ENCODE measurements at regions not wholly inside any gene's neighbourhood (a gene's known extent, or its start where the extent isn't known, plus 50 kb on each side); places are given as distances from the start of the nearest gene placed in this dataset.
A peak's percentile ranks its signal among the peaks of the same experiment; 100 is the strongest.

- H3K9me3 ChIP-seq = no peaks in the 10 kb centered on the region
- no peaks in the 10 kb centered on the region for H3K36me3 ChIP-seq
- DNase-seq = no peak
- no peaks in the 10 kb centered on the region for H3K27me3 ChIP-seq
- peaks cover 0 to 14% (median 2%) of the 10 kb centered on the region in 4 donors for H3K4me1 ChIP-seq
- H3K27ac ChIP-seq = peak overlapping the region; percentile 41 to 50
- TF ChIP-seq CTCF (IDR thresholded peaks at IDR 0.05) = no peak
- intact Hi-C loops (cut with DNase I; ENCODE audit: low total_unique reads) = no loop called here
- no peak overlapping the region for H3K4me3 ChIP-seq
These were observed 60.2 kb upstream of the STXBP6 start for GRCh38 chr14:25110106-25110505.

GRCh38 chr14:25108959-25109358, 59.0 kb upstream of the STXBP6 start:
- no peak overlapping the region for H3K4me3 ChIP-seq
- no peak for TF ChIP-seq CTCF (IDR thresholded peaks at IDR 0.05)
- peaks cover 0 to 14% (median 2%) of the 10 kb centered on the region in 4 donors for H3K4me1 ChIP-seq
- intact Hi-C loops (cut with DNase I; ENCODE audit: low total_unique reads) = no loop called here
- no peaks in the 10 kb centered on the region for H3K36me3 ChIP-seq
- no peaks in the 10 kb centered on the region for H3K27me3 ChIP-seq
- H3K9me3 ChIP-seq = no peaks in the 10 kb centered on the region
- no peak overlapping the region for H3K27ac ChIP-seq
- DNase-seq = no peak

GRCh38 chr14:25108291-25108690, 58.3 kb upstream of the STXBP6 start:
- no peak for TF ChIP-seq CTCF (IDR thresholded peaks at IDR 0.05)
- intact Hi-C loops (cut with DNase I; ENCODE audit: low total_unique reads) = no loop called here
- DNase-seq = no peak
- H3K36me3 ChIP-seq = no peaks in the 10 kb centered on the region
- peaks cover 0 to 14% (median 2%) of the 10 kb centered on the region in 4 donors for H3K4me1 ChIP-seq
- no peaks in the 10 kb centered on the region for H3K27me3 ChIP-seq
- no peak overlapping the region for H3K4me3 ChIP-seq
- no peaks in the 10 kb centered on the region for H3K9me3 ChIP-seq
- no peak overlapping the region for H3K27ac ChIP-seq

- no peak for DNase-seq
- Histone ChIP-seq H3K4me3 (no peak overlapping the region), H3K27me3 (no peaks in the 10 kb centered on the region), H3K36me3 (no peaks in the 10 kb centered on the region), H3K27ac (no peak overlapping the region), H3K9me3 (no peaks in the 10 kb centered on the region), H3K4me1 (peaks cover 0 to 1% (median 0%) of the 10 kb centered on the region in 4 donors)
- intact Hi-C loops (cut with DNase I; ENCODE audit: low total_unique reads) = no loop called here
- TF ChIP-seq CTCF (IDR thresholded peaks at IDR 0.05) = no peak
These were observed 53.9 kb upstream of the STXBP6 start for GRCh38 chr14:25103820-25104219.

GRCh38 chr14:25103271-25103670, 53.3 kb upstream of the STXBP6 start:
- no peak overlapping the region for H3K4me3 ChIP-seq

More at GRCh38 chr14:25103271-25103670, 53.3 kb upstream of the STXBP6 start:
- Histone ChIP-seq H3K27ac (no peak overlapping the region), H3K4me1 (no peaks in the 10 kb centered on the region), H3K9me3 (no peaks in the 10 kb centered on the region), H3K27me3 (no peaks in the 10 kb centered on the region), H3K36me3 (no peaks in the 10 kb centered on the region)
- no peak for DNase-seq
- no peak for TF ChIP-seq CTCF (IDR thresholded peaks at IDR 0.05)
- intact Hi-C loops (cut with DNase I; ENCODE audit: low total_unique reads) = no loop called here

Data from tibial artery (tissue), 4 donors.